ENCODE measurements at regions not wholly inside any gene's neighbourhood (a gene's known extent, or its start where the extent isn't known, plus 50 kb on each side); places are given as distances from the start of the nearest gene placed in this dataset.

- no peak for DNase-seq
Measured at GRCh38 chr16:64532691-64533090, 589.2 kb downstream of the CDH11 start.

- no peak for DNase-seq
Measured at GRCh38 chr16:64532117-64532516, 589.7 kb downstream of the CDH11 start.

- DNase-seq = no peak
Measured at GRCh38 chr16:64531401-64531800, 590.5 kb downstream of the CDH11 start.

- no peak for DNase-seq
Measured at GRCh38 chr16:64522548-64522947, 599.3 kb downstream of the CDH11 start.

- no peak for DNase-seq
Measured at GRCh38 chr16:64513871-64514270, 608.0 kb downstream of the CDH11 start.

GRCh38 chr16:64507240-64508024 is 614.4 kb downstream of the CDH11 start:
- no peak for DNase-seq

- no peak for DNase-seq
Measured at GRCh38 chr16:64499211-64499610, 622.7 kb downstream of the CDH11 start.

- no peak for DNase-seq
Measured at GRCh38 chr16:64498363-64498762, 623.5 kb downstream of the CDH11 start.

GRCh38 chr16:64493709-64494108 is 628.2 kb downstream of the CDH11 start:
- DNase-seq = no peak

GRCh38 chr16:64489449-64489848 is 632.4 kb downstream of the CDH11 start:
- no peak for DNase-seq

- no peak for DNase-seq
Measured at GRCh38 chr16:64486561-64486960, 635.3 kb downstream of the CDH11 start.

- no peak for DNase-seq
Measured at GRCh38 chr16:64481497-64481896, 640.4 kb downstream of the CDH11 start.

- DNase-seq = no peak
Measured at GRCh38 chr16:64478252-64478906, 643.5 kb downstream of the CDH11 start.

GRCh38 chr16:64475627-64476351 is 646.1 kb downstream of the CDH11 start:
- no peak for DNase-seq

GRCh38 chr16:64470916-64471315 is 650.9 kb downstream of the CDH11 start:
- no peak for DNase-seq

- DNase-seq = no peak
Measured at GRCh38 chr16:64469906-64470702, 651.8 kb downstream of the CDH11 start.

- no peak for DNase-seq
Measured at GRCh38 chr16:64469351-64469750, 652.5 kb downstream of the CDH11 start.

GRCh38 chr16:64468515-64469090 is 653.3 kb downstream of the CDH11 start:
- DNase-seq = no peak

- DNase-seq = no peak
Measured at GRCh38 chr16:64459821-64460220, 662.0 kb downstream of the CDH11 start.

GRCh38 chr16:64459402-64459801 is 662.5 kb downstream of the CDH11 start:
- no peak for DNase-seq

GRCh38 chr16:64455275-64455674 is 666.6 kb downstream of the CDH11 start:
- DNase-seq = no peak

GRCh38 chr16:64453646-64454045 is 668.2 kb downstream of the CDH11 start:
- no peak for DNase-seq

GRCh38 chr16:64452446-64452845 is 669.4 kb downstream of the CDH11 start:
- DNase-seq = no peak
